ENCODE measurements at regions not wholly inside any gene's neighbourhood (a gene's known extent, or its start where the extent isn't known, plus 50 kb on each side); places are given as distances from the start of the nearest gene placed in this dataset.

DNA sequence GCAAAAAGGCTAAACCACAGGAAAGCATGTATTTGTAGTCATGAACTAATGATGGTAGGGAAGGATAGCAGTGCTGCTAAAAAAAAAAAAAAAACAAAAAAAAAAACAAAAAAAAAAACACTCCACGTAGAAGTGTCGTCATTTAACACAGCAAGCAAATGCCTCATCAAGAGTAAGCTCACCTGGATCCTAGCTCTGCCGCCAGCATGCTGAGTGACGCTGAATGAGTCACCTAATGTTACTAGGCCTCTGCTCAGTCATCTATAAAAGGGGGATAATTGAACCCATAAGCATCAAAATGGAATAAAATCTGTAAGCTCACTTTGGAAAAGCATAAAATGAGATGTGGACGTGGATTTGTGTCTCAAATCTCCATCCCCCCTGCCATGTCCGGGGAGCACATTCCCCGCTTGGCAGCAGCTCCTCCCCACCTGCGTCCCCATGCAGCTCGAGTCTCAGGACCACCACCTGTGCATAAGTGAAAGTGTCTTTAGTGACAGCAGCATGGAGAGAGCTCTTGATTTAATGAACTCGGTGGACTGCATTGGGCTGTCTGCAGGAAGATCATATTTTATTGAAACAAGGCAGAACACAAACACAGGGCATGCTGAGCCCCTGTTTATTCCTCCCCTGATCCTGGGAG lies 427.5 kb downstream of the LRATD1 start:
- Histone ChIP-seq H3K36me3 (ENCODE audit: control insufficient read depth, insufficient read depth, low read length) (no peaks in the 10 kb centered on the region), H3K27ac (ENCODE audit: insufficient read depth, low read length, poor library complexity, severe bottlenecking) (no peak overlapping the region), H3K4me1 (ENCODE audit: control insufficient read depth, insufficient read depth, low read length, poor library complexity, severe bottlenecking) (no peaks in the 10 kb centered on the region), H3K9me3 (ENCODE audit: control insufficient read depth, low read length) (no peaks in the 10 kb centered on the region), H3K4me3 (ENCODE audit: insufficient read depth, low read depth, low read length, poor library complexity, severe bottlenecking) (no peak overlapping the region), H3K27me3 (replicated peaks; ENCODE audit: control insufficient read depth, insufficient read depth, low read length, poor library complexity, severe bottlenecking) (no peaks in the 10 kb centered on the region)
- no peak for DNase-seq

DNA sequence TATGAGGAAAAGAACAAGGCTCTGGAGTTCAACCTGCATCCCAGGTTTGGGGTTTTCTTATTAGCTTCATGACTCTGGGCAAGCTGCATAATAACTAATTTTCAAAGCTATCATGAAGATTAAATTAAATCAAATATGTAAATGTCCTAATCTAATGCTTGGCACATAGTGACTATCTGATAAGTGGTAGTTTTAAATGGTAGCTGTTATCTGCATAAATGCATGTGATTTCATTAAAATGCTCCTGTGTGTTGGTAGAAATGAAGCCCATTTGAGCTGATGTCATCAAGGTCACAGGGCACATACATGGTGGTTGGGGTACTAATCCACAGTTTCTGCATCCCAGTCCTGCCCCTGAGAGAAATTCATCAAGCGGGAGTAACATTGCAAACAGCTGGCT lies 428.8 kb downstream of the LRATD1 start:
- DNase-seq: no peak
- Histone ChIP-seq H3K9me3 (ENCODE audit: control insufficient read depth, low read length) (no peaks in the 10 kb centered on the region), H3K4me1 (ENCODE audit: control insufficient read depth, insufficient read depth, low read length, poor library complexity, severe bottlenecking) (no peaks in the 10 kb centered on the region), H3K36me3 (ENCODE audit: control insufficient read depth, insufficient read depth, low read length) (no peaks in the 10 kb centered on the region), H3K27me3 (replicated peaks; ENCODE audit: control insufficient read depth, insufficient read depth, low read length, poor library complexity, severe bottlenecking) (no peaks in the 10 kb centered on the region), H3K27ac (ENCODE audit: insufficient read depth, low read length, poor library complexity, severe bottlenecking) (no peak overlapping the region), H3K4me3 (ENCODE audit: insufficient read depth, low read depth, low read length, poor library complexity, severe bottlenecking) (no peak overlapping the region)

DNA sequence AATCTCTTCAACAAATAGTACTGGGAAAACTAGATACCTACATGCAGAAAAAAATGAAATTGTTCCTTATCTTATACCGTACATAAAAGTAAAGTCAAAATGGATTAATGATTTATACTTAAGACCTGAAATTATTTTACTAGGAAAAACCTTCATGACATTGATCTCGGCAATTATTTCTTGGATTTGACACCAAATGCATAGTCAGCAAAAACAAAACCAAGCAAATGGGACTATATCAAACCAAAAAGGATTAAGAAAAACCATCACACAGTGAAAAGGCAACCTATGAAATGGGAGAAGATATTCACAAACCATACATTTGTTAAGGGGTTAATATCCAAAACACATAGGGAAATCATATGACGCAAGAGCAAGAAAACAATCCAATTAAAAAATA lies 433.6 kb downstream of the LRATD1 start:
- H3K36me3 ChIP-seq (ENCODE audit: control insufficient read depth, insufficient read depth, low read length): no peaks in the 10 kb centered on the region
- no peaks in the 10 kb centered on the region for H3K4me1 ChIP-seq (ENCODE audit: control insufficient read depth, insufficient read depth, low read length, poor library complexity, severe bottlenecking)
- no peak overlapping the region for H3K4me3 ChIP-seq (ENCODE audit: insufficient read depth, low read depth, low read length, poor library complexity, severe bottlenecking)
- no peaks in the 10 kb centered on the region for H3K27me3 ChIP-seq (replicated peaks; ENCODE audit: control insufficient read depth, insufficient read depth, low read length, poor library complexity, severe bottlenecking)
- DNase-seq: no peak
- no peaks in the 10 kb centered on the region for H3K9me3 ChIP-seq (ENCODE audit: control insufficient read depth, low read length)
- no peak overlapping the region for H3K27ac ChIP-seq (ENCODE audit: insufficient read depth, low read length, poor library complexity, severe bottlenecking)

DNA sequence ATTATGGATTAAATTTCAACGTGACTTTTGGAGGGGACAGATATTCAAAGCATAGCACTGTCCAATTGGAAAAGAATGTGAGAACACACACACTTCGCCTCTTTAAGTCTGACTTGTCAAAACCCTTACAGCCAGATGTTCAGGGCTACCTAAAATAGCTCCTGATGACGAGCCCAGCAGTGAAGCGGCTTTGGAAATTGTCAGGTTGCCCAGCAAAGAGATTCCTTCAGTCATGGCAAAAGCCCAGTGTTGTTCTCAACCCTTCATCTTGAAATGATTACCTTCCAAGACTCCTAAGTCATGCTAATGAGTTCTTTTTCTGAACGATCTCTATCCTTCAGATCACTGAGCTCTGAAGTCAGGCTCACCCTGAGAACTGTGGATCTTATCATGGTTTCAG lies 436.6 kb downstream of the LRATD1 start:
- no peak overlapping the region for H3K4me3 ChIP-seq (ENCODE audit: insufficient read depth, low read depth, low read length, poor library complexity, severe bottlenecking)
- H3K4me1 ChIP-seq (ENCODE audit: control insufficient read depth, insufficient read depth, low read length, poor library complexity, severe bottlenecking): no peaks in the 10 kb centered on the region
- H3K36me3 ChIP-seq (ENCODE audit: control insufficient read depth, insufficient read depth, low read length): no peaks in the 10 kb centered on the region
- no peaks in the 10 kb centered on the region for H3K27me3 ChIP-seq (replicated peaks; ENCODE audit: control insufficient read depth, insufficient read depth, low read length, poor library complexity, severe bottlenecking)
- H3K27ac ChIP-seq (ENCODE audit: insufficient read depth, low read length, poor library complexity, severe bottlenecking): no peak overlapping the region
- no peaks in the 10 kb centered on the region for H3K9me3 ChIP-seq (ENCODE audit: control insufficient read depth, low read length)
- no peak for DNase-seq

DNA sequence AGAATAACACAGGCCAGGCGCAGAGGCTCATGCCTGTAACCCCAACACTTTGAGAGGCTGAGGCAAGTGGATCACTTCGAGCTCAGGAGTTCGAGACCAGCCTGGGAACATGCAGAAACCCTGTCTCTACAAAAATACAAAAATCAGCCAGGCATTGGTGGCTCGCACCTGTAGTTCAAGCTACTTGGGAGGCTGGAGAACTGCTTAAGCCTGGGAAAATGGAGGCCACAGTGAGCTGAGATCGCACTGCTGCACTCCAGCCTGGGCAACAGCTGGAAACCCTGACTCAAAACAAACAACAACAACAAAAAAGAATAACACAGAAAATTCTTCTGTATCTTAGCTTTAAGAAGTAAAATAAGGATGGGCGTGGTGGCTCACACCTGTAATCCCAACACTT lies 440.3 kb downstream of the LRATD1 start:
- no peaks in the 10 kb centered on the region for H3K36me3 ChIP-seq (ENCODE audit: control insufficient read depth, insufficient read depth, low read length)
- no peaks in the 10 kb centered on the region for H3K9me3 ChIP-seq (ENCODE audit: control insufficient read depth, low read length)
- H3K4me3 ChIP-seq (ENCODE audit: insufficient read depth, low read depth, low read length, poor library complexity, severe bottlenecking): no peak overlapping the region
- H3K27me3 ChIP-seq (replicated peaks; ENCODE audit: control insufficient read depth, insufficient read depth, low read length, poor library complexity, severe bottlenecking): no peaks in the 10 kb centered on the region
- H3K27ac ChIP-seq (ENCODE audit: insufficient read depth, low read length, poor library complexity, severe bottlenecking): no peak overlapping the region
- no peaks in the 10 kb centered on the region for H3K4me1 ChIP-seq (ENCODE audit: control insufficient read depth, insufficient read depth, low read length, poor library complexity, severe bottlenecking)
- no peak for DNase-seq

DNA sequence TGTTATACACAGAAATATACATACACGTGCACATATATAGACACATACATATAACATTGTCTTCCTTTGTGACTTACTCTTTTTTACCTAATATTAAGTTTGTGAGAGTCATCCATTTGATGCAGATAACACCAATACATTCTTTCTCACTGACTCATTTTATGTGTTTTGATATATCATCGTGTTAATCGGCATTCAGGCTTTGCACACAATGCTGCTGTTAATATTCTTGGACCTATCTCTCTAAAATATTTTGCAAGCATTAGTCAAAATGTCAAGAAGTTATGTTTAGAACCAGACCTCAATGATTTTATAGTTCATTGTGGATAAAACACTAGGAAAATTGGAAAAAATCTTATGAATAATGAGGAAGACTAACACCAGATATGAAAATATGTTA lies 441.1 kb downstream of the LRATD1 start:
- Histone ChIP-seq H3K4me1 (ENCODE audit: control insufficient read depth, insufficient read depth, low read length, poor library complexity, severe bottlenecking) (no peaks in the 10 kb centered on the region), H3K27ac (ENCODE audit: insufficient read depth, low read length, poor library complexity, severe bottlenecking) (no peak overlapping the region), H3K9me3 (ENCODE audit: control insufficient read depth, low read length) (no peaks in the 10 kb centered on the region), H3K27me3 (replicated peaks; ENCODE audit: control insufficient read depth, insufficient read depth, low read length, poor library complexity, severe bottlenecking) (no peaks in the 10 kb centered on the region), H3K36me3 (ENCODE audit: control insufficient read depth, insufficient read depth, low read length) (no peaks in the 10 kb centered on the region), H3K4me3 (ENCODE audit: insufficient read depth, low read depth, low read length, poor library complexity, severe bottlenecking) (no peak overlapping the region)
- no peak for DNase-seq

DNA sequence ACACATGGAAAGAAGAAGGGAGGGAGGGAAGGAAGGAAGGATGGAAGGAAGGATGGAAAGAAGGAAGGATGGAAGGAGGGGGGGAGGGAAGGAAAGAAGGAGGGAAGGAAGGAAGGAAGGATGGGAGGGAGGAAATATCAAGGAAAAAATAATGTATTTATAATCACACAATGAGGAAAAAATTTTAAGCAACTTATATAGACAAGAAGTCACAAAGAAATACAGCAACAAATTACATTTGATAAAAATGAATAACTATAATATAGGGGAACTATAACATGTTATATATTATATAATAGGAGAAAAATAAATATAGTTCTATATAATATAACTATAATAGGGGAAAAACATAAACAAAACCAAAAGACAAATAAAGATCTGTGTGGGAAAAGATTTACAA lies 441.8 kb downstream of the LRATD1 start:
- Histone ChIP-seq H3K36me3 (ENCODE audit: control insufficient read depth, insufficient read depth, low read length) (no peaks in the 10 kb centered on the region), H3K9me3 (ENCODE audit: control insufficient read depth, low read length) (no peaks in the 10 kb centered on the region)
- no peak for DNase-seq

DNA sequence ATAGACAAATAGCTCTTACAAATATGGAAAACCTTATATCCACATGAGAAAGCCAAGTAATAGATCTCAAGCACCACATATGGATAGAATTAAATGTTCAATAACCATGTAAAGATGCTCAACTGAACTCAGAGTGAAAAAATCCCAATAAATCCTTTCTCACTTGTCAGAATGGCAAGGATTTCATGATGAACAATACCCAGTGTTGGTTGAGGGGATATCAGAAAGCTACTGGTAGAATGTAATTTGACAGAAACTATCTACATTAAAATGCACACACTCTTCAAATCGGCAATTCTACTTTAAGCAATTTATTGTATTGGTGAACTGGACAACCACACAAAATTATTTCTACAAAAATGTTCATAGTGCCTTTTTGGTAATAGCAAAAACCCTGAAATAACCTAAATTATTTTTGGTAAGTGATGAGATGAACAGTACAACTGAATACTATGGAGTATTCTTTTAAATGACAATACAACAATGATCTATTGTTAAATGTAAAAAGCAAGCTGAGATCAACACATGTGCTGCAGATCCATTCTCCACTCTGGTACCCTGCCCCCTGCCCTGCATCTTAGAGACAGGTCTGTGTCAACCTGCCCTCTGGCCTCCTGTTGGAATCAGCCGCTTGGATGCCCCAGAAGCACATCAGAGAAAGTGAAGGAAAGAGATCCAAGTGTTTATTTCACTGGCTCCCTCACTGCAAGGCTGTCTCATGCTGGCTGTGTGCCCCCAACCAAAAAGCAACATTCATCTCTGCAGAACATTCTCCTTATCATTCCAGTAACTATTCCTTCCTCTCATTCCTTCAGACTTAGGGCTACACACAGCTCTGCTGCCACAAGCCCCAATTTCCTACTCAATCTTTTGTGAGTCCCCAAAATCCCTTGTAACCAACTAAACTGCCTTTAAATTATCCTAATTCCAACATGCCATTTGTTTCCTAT lies 442.5 kb downstream of the LRATD1 start:
- no peak for DNase-seq

More for the DNA sequence above, 441.8 kb downstream of the LRATD1 start:
- Histone ChIP-seq H3K4me1 (ENCODE audit: control insufficient read depth, insufficient read depth, low read length, poor library complexity, severe bottlenecking) (no peaks in the 10 kb centered on the region), H3K27me3 (replicated peaks; ENCODE audit: control insufficient read depth, insufficient read depth, low read length, poor library complexity, severe bottlenecking) (no peaks in the 10 kb centered on the region), H3K4me3 (ENCODE audit: insufficient read depth, low read depth, low read length, poor library complexity, severe bottlenecking) (no peak overlapping the region), H3K27ac (ENCODE audit: insufficient read depth, low read length, poor library complexity, severe bottlenecking) (no peak overlapping the region)

DNA sequence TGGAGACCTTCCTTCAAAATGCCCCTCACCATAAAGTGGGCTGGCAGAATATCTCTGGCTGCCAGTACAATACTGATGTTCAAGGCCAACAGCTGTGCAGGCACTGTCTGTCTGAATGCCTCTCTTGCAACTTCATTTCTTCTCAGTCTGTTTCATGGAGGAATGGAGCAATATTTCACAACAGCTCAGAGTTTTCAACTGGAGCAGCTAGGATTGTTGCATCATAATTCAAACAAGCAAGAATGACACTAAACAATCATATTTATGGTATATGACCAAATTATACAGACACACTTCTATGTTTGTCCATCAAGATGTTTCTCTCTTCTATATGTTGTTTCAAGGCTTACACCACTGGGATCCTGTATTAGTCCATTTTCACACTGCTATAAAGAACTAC lies 444.2 kb downstream of the LRATD1 start:
- DNase-seq: no peak
- H3K27me3 ChIP-seq (replicated peaks; ENCODE audit: control insufficient read depth, insufficient read depth, low read length, poor library complexity, severe bottlenecking): no peaks in the 10 kb centered on the region
- no peaks in the 10 kb centered on the region for H3K9me3 ChIP-seq (ENCODE audit: control insufficient read depth, low read length)
- no peak overlapping the region for H3K4me3 ChIP-seq (ENCODE audit: insufficient read depth, low read depth, low read length, poor library complexity, severe bottlenecking)
- H3K4me1 ChIP-seq (ENCODE audit: control insufficient read depth, insufficient read depth, low read length, poor library complexity, severe bottlenecking): no peaks in the 10 kb centered on the region
- H3K27ac ChIP-seq (ENCODE audit: insufficient read depth, low read length, poor library complexity, severe bottlenecking): no peak overlapping the region
- no peaks in the 10 kb centered on the region for H3K36me3 ChIP-seq (ENCODE audit: control insufficient read depth, insufficient read depth, low read length)

More for the DNA sequence above, 442.5 kb downstream of the LRATD1 start:
- H3K9me3 ChIP-seq (ENCODE audit: control insufficient read depth, low read length): no peaks in the 10 kb centered on the region
- H3K27me3 ChIP-seq (replicated peaks; ENCODE audit: control insufficient read depth, insufficient read depth, low read length, poor library complexity, severe bottlenecking): no peaks in the 10 kb centered on the region
- no peaks in the 10 kb centered on the region for H3K4me1 ChIP-seq (ENCODE audit: control insufficient read depth, insufficient read depth, low read length, poor library complexity, severe bottlenecking)
- no peak overlapping the region for H3K27ac ChIP-seq (ENCODE audit: insufficient read depth, low read length, poor library complexity, severe bottlenecking)
- no peak overlapping the region for H3K4me3 ChIP-seq (ENCODE audit: insufficient read depth, low read depth, low read length, poor library complexity, severe bottlenecking)
- no peaks in the 10 kb centered on the region for H3K36me3 ChIP-seq (ENCODE audit: control insufficient read depth, insufficient read depth, low read length)

DNA sequence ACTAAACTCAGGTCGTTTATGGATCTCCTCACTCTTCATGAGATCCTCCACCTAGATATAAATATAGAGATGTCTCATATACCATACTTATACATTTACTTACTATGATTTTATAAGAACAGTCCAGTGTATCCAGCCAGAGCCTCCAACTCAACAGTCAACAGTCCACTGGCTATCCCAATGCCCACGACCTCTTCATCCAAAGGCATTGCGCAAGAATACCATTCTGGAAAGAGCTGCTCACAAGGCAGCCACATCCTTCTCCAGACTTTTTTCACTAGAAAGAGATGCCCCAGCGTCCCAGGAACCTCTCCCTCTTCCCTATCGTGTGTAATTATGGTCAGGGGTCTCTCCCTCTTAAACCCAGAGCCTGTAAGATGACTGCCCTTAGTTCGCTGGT lies 448.8 kb downstream of the LRATD1 start:
- H3K27ac ChIP-seq (ENCODE audit: insufficient read depth, low read length, poor library complexity, severe bottlenecking): no peak overlapping the region
- no peak overlapping the region for H3K4me3 ChIP-seq (ENCODE audit: insufficient read depth, low read depth, low read length, poor library complexity, severe bottlenecking)
- H3K4me1 ChIP-seq (ENCODE audit: control insufficient read depth, insufficient read depth, low read length, poor library complexity, severe bottlenecking): no peaks in the 10 kb centered on the region
- no peaks in the 10 kb centered on the region for H3K9me3 ChIP-seq (ENCODE audit: control insufficient read depth, low read length)
- no peaks in the 10 kb centered on the region for H3K27me3 ChIP-seq (replicated peaks; ENCODE audit: control insufficient read depth, insufficient read depth, low read length, poor library complexity, severe bottlenecking)
- H3K36me3 ChIP-seq (ENCODE audit: control insufficient read depth, insufficient read depth, low read length): no peaks in the 10 kb centered on the region
- no peak for DNase-seq

Measured in effector memory CD4-positive, alpha-beta T cell (primary cell).